ENCODE measurements at regions not wholly inside any gene's neighbourhood (a gene's known extent, or its start where the extent isn't known, plus 50 kb on each side); places are given as distances from the start of the nearest gene placed in this dataset.

DNA sequence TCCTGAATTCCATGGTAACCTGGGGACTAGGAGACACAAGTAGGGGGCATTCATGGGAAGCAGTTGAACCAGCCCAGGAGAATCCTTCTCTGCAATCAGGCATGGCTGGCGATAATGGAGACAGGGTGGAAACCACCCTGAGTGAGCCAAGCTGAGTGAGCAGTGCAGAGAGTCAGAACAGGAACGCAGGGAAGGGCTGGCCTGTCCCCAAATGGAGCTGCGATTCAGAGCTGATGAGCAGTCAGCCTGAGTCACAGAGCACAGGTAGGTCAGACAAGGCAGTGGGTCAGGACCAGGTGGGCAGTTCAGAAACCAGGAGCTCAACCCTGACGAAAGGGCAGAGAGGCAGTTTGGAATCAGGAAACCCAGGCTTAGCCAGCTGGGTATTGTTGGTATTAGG lies 129.0 kb downstream of the BTC start:
- TF ChIP-seq POLR2A (IDR thresholded peaks at IDR 0.05): no peak
- TF ChIP-seq, protein P1, sequence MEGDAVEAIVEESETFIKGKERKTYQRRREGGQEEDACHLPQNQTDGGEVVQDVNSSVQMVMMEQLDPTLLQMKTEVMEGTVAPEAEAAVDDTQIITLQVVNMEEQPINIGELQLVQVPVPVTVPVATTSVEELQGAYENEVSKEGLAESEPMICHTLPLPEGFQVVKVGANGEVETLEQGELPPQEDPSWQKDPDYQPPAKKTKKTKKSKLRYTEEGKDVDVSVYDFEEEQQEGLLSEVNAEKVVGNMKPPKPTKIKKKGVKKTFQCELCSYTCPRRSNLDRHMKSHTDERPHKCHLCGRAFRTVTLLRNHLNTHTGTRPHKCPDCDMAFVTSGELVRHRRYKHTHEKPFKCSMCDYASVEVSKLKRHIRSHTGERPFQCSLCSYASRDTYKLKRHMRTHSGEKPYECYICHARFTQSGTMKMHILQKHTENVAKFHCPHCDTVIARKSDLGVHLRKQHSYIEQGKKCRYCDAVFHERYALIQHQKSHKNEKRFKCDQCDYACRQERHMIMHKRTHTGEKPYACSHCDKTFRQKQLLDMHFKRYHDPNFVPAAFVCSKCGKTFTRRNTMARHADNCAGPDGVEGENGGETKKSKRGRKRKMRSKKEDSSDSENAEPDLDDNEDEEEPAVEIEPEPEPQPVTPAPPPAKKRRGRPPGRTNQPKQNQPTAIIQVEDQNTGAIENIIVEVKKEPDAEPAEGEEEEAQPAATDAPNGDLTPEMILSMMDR (IDR thresholded peaks at IDR 0.05): no peak

Data from lower leg skin (tissue), 3 donors.